Karpas-422 (cell line): ENCODE measurements at regions not wholly inside any gene's neighbourhood (a gene's known extent, or its start where the extent isn't known, plus 50 kb on each side); places are given as distances from the start of the nearest gene placed in this dataset.

Source experiments
- DNase-seq: peaks from one replicate; pipeline ENCODE4 v3.0.0-alpha.2; 2015
- H2AFZ ChIP-seq: fragments of 200-600 bp; sonication (generic); 2 replicates; pipeline ENCODE4 v1.6.1; 2014; ENCODE audit warnings: antibody characterized with exemption, low read length, mixed read lengths
- H3K27ac ChIP-seq: fragments of 200-600 bp; sonication (generic); 2 replicates; pipeline ENCODE4 v1.5.1; 2014; ENCODE audit warnings: mild to moderate bottlenecking, low read length, moderate library complexity
- H3K27me3 ChIP-seq: fragments of 200-600 bp; sonication (generic); 2 replicates; pipeline ENCODE4 v1.6.1; 2014; ENCODE audit warnings: low read length, mixed read lengths
- H3K36me3 ChIP-seq: fragments of 200-600 bp; sonication (generic); 2 replicates; pipeline ENCODE4 v1.6.1; 2014; ENCODE audit warnings: low read length, mixed read lengths; ENCODE audit not compliant: insufficient read depth
- H3K4me1 ChIP-seq: fragments of 200-600 bp; sonication (generic); 2 replicates; pipeline ENCODE4 v1.6.1; 2014; ENCODE audit warnings: mild to moderate bottlenecking, low read length, mixed read lengths
- H3K4me2 ChIP-seq: fragments of 200-600 bp; sonication (generic); 2 replicates; pipeline ENCODE4 v1.6.1; 2014; ENCODE audit warnings: low read length, low read depth, mild to moderate bottlenecking; ENCODE audit not compliant: poor library complexity, severe bottlenecking
- H3K4me3 ChIP-seq: fragments of 200-600 bp; sonication (generic); 2 replicates; pipeline ENCODE4 v1.5.1; 2014; ENCODE audit warnings: mild to moderate bottlenecking, antibody characterized with exemption, low read length, mixed read lengths
- H3K79me2 ChIP-seq: fragments of 200-600 bp; sonication (generic); 2 replicates; pipeline ENCODE4 v1.6.1; 2014; ENCODE audit warnings: mild to moderate bottlenecking, low read length, mixed read lengths
- H3K9ac ChIP-seq: fragments of 200-600 bp; sonication (generic); 2 replicates; pipeline ENCODE4 v1.6.0; 2014; ENCODE audit warnings: low read length
- H3K9me2 ChIP-seq: fragments of 200-600 bp; sonication (generic), shearing (Covaris generic); replicated peaks from 2 replicates; pipeline ENCODE4 v1.6.0; 2014; ENCODE audit warnings: mild to moderate bottlenecking, low read length, moderate library complexity; ENCODE audit not compliant: insufficient read depth
- H3K9me3 ChIP-seq: fragments of 300-700, 200-600 bp; sonication (generic); 2 replicates; pipeline ENCODE4 v1.6.1; 2014; ENCODE audit warnings: low read length, mixed read lengths
- H4K20me1 ChIP-seq: fragments of 200-600 bp; sonication (generic); 2 replicates; pipeline ENCODE4 v1.6.1; 2014; ENCODE audit warnings: mild to moderate bottlenecking, antibody characterized with exemption, low read length, low read depth; ENCODE audit not compliant: insufficient read depth

DNA sequence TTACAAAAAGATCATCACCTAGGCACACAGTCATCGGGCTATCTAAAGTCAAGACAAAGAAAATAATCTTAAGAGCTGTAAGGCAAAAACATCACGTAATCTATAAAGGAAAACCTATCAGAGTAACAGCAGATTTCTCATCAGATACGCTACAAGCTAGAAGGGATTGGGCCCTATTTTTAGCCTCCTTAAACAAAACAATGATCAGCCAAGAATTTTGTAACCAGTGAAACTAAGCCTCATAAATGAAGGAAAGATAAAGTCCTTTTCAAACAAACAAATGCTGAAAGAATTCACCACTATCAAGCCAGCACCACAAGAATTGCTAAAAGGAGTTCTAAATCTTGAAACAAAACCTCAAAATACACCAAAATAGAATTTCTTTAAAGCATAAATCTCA is 191.6 kb upstream of the BMP4 start:
- Histone ChIP-seq H3K79me2 (no peaks in the 10 kb centered on the region), H3K4me2 (no peak overlapping the region), H2AFZ (no peak overlapping the region), H3K27ac (no peak overlapping the region), H3K9me3 (no peaks in the 10 kb centered on the region), H3K9me2 (no peaks in the 10 kb centered on the region), H3K36me3 (no peaks in the 10 kb centered on the region), H3K27me3 (peaks cover 2% of the 10 kb centered on the region; the same call in 1 of the 2 replicates), H3K4me1 (no peaks in the 10 kb centered on the region), H3K9ac (no peak overlapping the region), H3K4me3 (no peak overlapping the region), H4K20me1 (no peaks in the 10 kb centered on the region)
- no peak for DNase-seq

DNA sequence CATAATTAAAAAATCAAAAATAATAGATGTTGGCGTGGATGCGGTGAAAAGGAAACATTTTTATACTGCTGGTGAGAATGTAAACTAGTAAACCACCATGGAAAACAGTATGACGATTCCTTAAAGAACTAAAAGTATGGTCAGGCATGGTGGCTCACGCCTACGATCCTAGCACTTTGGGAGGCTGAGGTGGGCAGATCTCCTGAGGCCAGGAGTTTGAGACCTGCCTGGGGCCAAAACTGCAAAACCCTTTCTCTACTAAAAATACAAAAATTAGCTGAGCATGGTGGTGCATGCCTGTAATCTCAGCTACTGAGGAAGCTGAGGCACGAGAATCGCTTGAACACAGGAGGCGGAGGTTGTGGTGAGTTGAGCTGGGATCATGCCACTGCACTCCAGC is 195.7 kb upstream of the BMP4 start:
- Histone ChIP-seq H3K4me3 (no peak overlapping the region), H3K79me2 (no peaks in the 10 kb centered on the region), H3K36me3 (no peaks in the 10 kb centered on the region), H3K9ac (no peak overlapping the region), H2AFZ (no peak overlapping the region), H3K9me3 (no peaks in the 10 kb centered on the region), H3K9me2 (no peaks in the 10 kb centered on the region), H4K20me1 (no peaks in the 10 kb centered on the region), H3K4me2 (no peak overlapping the region), H3K27ac (no peak overlapping the region), H3K27me3 (peaks cover under 1% of the 10 kb centered on the region; the same call in 1 of the 2 replicates), H3K4me1 (no peaks in the 10 kb centered on the region)
- DNase-seq = no peak

DNA sequence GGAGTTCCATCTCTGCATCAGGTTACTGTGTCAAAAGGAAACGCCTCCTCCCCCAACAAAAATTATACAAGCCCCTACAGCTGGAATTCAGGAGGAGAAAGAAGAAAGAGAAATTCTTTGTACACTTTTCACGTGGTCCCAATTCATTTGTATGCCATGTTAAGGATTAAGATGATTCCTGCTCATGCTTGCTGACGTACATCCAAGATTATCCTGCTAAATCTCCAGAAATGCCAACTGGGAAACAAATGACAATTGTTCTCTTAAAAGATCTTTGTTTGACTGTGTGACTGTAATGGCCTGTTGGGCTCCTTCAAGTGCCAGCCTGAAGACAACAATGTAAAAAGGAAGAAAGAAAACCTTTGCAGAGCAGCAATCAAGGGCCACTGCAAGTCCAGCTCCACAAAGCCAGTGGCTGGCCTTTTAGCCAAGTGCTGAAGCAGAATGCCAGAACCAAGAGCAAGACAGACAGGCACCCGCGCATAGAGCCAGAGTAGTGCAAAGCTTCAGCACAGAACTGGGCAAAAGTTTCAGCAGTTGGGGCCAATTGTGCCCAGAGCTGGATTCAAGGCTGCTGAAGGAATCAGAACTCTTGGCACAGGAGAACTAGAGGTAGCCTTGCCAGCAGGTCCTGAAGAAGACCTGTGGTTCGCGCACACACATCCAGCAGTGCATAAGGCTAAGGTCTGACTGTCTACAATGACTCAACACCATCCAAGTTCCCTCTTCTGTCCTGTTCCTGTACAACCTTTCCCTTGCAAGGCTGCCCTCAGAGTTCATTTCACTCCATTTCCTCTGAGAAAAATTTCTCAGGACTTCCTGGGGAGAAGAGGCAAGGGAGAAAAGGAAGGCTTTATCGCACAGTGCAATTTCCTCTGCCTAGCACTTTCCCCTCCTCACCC is 209.7 kb upstream of the BMP4 start:
- Histone ChIP-seq H3K27ac (no peak overlapping the region), H2AFZ (no peak overlapping the region)

DNA sequence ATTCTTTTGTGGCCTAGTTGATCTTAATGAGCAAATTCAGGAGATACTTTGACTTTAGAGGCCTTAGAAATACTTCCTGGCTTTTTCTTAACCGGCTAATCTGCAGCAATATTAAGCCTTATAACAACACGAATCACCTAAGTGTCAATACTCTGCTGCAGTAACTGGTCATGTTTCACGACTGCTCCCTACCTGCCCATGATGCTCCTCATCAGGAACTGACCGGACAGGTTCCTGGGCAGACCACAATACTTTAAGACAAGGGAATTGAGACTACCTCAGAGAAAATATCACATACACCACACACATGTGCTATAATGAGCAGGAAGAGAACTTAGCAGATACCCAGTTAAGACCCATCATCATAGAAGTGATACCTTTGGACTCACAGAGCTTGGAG is 211.9 kb upstream of the BMP4 start:
- no peak overlapping the region for H3K4me3 ChIP-seq
- no peaks in the 10 kb centered on the region for H4K20me1 ChIP-seq
- no peak overlapping the region for H3K27ac ChIP-seq
- no peaks in the 10 kb centered on the region for H3K79me2 ChIP-seq
- H2AFZ ChIP-seq = no peak overlapping the region
- no peaks in the 10 kb centered on the region for H3K9me3 ChIP-seq
- no peaks in the 10 kb centered on the region for H3K27me3 ChIP-seq
- H3K4me1 ChIP-seq = no peaks in the 10 kb centered on the region
- no peak for DNase-seq
- no peak overlapping the region for H3K4me2 ChIP-seq
- H3K9me2 ChIP-seq = no peaks in the 10 kb centered on the region
- no peaks in the 10 kb centered on the region for H3K36me3 ChIP-seq
- H3K9ac ChIP-seq = no peak overlapping the region

More for the DNA sequence above, 209.7 kb upstream of the BMP4 start:
- Histone ChIP-seq H3K27me3 (no peaks in the 10 kb centered on the region), H3K79me2 (no peaks in the 10 kb centered on the region), H3K9ac (no peak overlapping the region), H4K20me1 (no peaks in the 10 kb centered on the region), H3K4me1 (no peaks in the 10 kb centered on the region), H3K36me3 (no peaks in the 10 kb centered on the region), H3K9me2 (no peaks in the 10 kb centered on the region), H3K4me2 (no peak overlapping the region), H3K4me3 (no peak overlapping the region), H3K9me3 (no peaks in the 10 kb centered on the region)
- DNase-seq = no peak

DNA sequence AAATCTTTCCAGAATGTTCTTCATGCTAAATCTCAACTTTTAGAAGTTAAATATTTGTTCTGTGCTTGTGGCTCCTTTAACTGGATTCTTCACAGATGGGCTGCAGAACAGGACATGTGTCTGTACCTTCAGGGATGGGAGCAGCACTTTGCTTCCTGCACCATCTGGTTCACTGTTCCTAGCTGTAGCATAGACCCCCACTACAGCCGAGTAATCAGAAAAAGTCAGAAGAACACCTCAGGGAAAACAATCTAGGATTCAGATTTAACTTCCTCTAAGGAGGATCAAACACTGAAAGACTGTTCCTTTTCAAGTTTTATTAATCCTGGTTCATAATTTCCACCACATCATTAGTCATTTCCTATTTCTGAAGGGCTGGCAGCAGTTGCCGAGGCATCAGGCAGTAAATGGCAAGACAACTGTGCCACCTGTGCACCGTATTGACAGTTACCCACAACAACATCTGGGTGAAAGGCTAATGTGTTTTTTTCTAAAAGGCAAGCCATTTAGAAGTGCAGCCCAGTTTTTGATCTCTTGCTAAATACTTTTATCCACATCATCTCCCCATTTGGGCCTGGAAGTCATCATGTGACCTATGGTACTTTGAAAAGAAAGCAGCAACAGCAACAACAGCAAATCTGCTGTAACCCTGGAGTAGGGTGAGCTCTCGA is 212.8 kb upstream of the BMP4 start:
- Histone ChIP-seq H3K9me3 (no peaks in the 10 kb centered on the region), H3K4me3 (no peak overlapping the region), H3K4me1 (no peaks in the 10 kb centered on the region), H3K27ac (no peak overlapping the region), H3K79me2 (no peaks in the 10 kb centered on the region), H4K20me1 (no peaks in the 10 kb centered on the region), H3K9me2 (no peaks in the 10 kb centered on the region), H2AFZ (no peak overlapping the region), H3K4me2 (no peak overlapping the region), H3K27me3 (no peaks in the 10 kb centered on the region), H3K36me3 (no peaks in the 10 kb centered on the region), H3K9ac (no peak overlapping the region)
- DNase-seq = no peak

DNA sequence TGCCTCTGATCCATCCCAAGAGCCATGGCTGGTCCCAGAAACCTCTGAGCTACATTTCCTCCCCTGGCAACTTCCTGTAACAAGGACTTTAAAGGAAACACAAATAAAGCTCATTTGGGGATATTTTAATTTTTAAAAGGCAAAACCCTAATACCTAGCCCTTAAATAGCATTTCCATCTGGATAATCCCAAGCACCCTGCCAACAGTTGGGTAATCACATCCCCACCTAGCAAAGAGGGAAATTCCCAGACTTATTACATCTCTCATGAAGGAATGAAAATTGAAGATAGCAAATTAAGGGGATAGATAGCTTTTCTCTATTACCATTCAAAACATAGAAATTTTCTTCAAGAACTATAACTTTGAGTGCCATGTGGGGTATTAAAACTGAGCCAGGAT is 213.7 kb upstream of the BMP4 start:
- H4K20me1 ChIP-seq = no peaks in the 10 kb centered on the region
- H3K4me1 ChIP-seq = no peaks in the 10 kb centered on the region
- DNase-seq = no peak
- no peak overlapping the region for H3K4me2 ChIP-seq
- H3K36me3 ChIP-seq = no peaks in the 10 kb centered on the region
- H3K27ac ChIP-seq = no peak overlapping the region
- no peaks in the 10 kb centered on the region for H3K9me3 ChIP-seq
- no peak overlapping the region for H2AFZ ChIP-seq
- no peak overlapping the region for H3K4me3 ChIP-seq
- no peaks in the 10 kb centered on the region for H3K9me2 ChIP-seq
- no peaks in the 10 kb centered on the region for H3K27me3 ChIP-seq
- no peak overlapping the region for H3K9ac ChIP-seq
- H3K79me2 ChIP-seq = no peaks in the 10 kb centered on the region

DNA sequence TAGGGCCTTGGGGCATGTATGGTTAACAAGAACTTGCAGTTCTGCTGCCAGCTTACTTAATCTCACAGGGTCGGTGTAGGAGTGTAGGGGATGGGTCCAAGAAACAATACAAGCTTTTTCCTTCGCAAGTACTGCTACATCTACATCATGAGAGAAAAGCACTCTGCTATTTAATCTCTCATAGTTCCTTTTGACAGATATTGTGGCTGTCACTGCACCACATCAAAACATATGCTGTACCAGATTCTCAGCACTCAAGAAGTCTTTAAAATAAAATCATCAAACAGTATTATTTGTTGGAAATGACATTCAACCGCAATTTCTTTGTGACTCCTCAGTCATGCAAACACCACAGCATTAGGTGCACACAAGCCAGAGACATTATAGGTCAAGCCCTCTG is 215.5 kb upstream of the BMP4 start:
- no peak overlapping the region for H2AFZ ChIP-seq
- no peaks in the 10 kb centered on the region for H3K27me3 ChIP-seq
- H3K4me3 ChIP-seq = no peak overlapping the region
- no peaks in the 10 kb centered on the region for H4K20me1 ChIP-seq
- H3K9ac ChIP-seq = no peak overlapping the region
- no peaks in the 10 kb centered on the region for H3K9me2 ChIP-seq
- no peak for DNase-seq
- H3K79me2 ChIP-seq = no peaks in the 10 kb centered on the region
- no peaks in the 10 kb centered on the region for H3K36me3 ChIP-seq
- no peak overlapping the region for H3K27ac ChIP-seq
- no peak overlapping the region for H3K4me2 ChIP-seq
- no peaks in the 10 kb centered on the region for H3K9me3 ChIP-seq
- no peaks in the 10 kb centered on the region for H3K4me1 ChIP-seq

DNA sequence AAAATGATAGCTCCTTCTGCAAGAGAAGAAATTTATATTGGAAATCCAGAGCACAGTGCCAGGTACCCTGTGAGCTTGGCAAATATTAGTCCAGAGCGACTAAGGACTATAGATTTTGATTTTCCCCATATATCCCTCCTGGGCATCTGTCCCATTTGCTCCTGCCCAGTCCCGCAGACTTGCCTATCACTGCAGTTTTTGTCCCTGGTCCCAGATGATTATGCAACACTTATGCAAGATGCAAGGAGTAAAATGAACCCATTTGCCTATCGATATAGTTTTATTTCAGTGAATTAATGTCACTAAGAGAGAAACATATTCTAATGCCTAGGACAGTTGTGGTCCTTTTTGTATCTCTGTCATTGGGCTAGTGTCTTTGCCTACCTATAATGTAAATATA is 215.9 kb upstream of the BMP4 start:
- H2AFZ ChIP-seq = no peak overlapping the region
- no peaks in the 10 kb centered on the region for H3K79me2 ChIP-seq
- no peak for DNase-seq
- no peaks in the 10 kb centered on the region for H3K4me1 ChIP-seq
- no peaks in the 10 kb centered on the region for H3K9me3 ChIP-seq
- no peak overlapping the region for H3K9ac ChIP-seq
- no peaks in the 10 kb centered on the region for H4K20me1 ChIP-seq
- no peak overlapping the region for H3K4me3 ChIP-seq
- no peak overlapping the region for H3K27ac ChIP-seq
- H3K36me3 ChIP-seq = no peaks in the 10 kb centered on the region
- no peaks in the 10 kb centered on the region for H3K27me3 ChIP-seq
- H3K4me2 ChIP-seq = no peak overlapping the region
- no peaks in the 10 kb centered on the region for H3K9me2 ChIP-seq
